ENCODE measurements at regions not wholly inside any gene's neighbourhood (a gene's known extent, or its start where the extent isn't known, plus 50 kb on each side); places are given as distances from the start of the nearest gene placed in this dataset.

GRCh38 chr17:14873540-14873939 is 391.6 kb downstream of the PMP22 start:
- no peak for DNase-seq (ENCODE audit: low read depth)
- H3K4me3 ChIP-seq (ENCODE audit: low read depth, low read length): no peak overlapping the region
- no peak for TF ChIP-seq CTCF (IDR thresholded peaks at IDR 0.05; ENCODE audit: control insufficient read depth, extremely low read depth, insufficient read depth)

- DNase-seq (ENCODE audit: low read depth): no peak
- no peak overlapping the region for H3K4me3 ChIP-seq (ENCODE audit: low read depth, low read length)
- no peak for TF ChIP-seq CTCF (IDR thresholded peaks at IDR 0.05; ENCODE audit: control insufficient read depth, extremely low read depth, insufficient read depth)
Observed at GRCh38 chr17:14871921-14872320, 393.2 kb downstream of the PMP22 start.

GRCh38 chr17:14866266-14866665 is 398.9 kb downstream of the PMP22 start:
- no peak overlapping the region for H3K4me3 ChIP-seq (ENCODE audit: low read depth, low read length)
- no peak for TF ChIP-seq CTCF (IDR thresholded peaks at IDR 0.05; ENCODE audit: control insufficient read depth, extremely low read depth, insufficient read depth)
- DNase-seq (ENCODE audit: low read depth): no peak

- DNase-seq (ENCODE audit: low read depth): no peak
- no peak for TF ChIP-seq CTCF (IDR thresholded peaks at IDR 0.05; ENCODE audit: control insufficient read depth, extremely low read depth, insufficient read depth)
Observed at GRCh38 chr17:14864127-14864526, 401.0 kb downstream of the PMP22 start.

GRCh38 chr17:14859542-14859941 is 405.6 kb downstream of the PMP22 start:
- no peak overlapping the region for H3K4me3 ChIP-seq (ENCODE audit: low read depth, low read length)
- DNase-seq (ENCODE audit: low read depth): no peak
- no peak for TF ChIP-seq CTCF (IDR thresholded peaks at IDR 0.05; ENCODE audit: control insufficient read depth, extremely low read depth, insufficient read depth)

More at GRCh38 chr17:14864127-14864526, 401.0 kb downstream of the PMP22 start:
- no peak overlapping the region for H3K4me3 ChIP-seq (ENCODE audit: low read depth, low read length)

- DNase-seq (ENCODE audit: low read depth): no peak
- TF ChIP-seq CTCF (IDR thresholded peaks at IDR 0.05; ENCODE audit: control insufficient read depth, extremely low read depth, insufficient read depth): no peak
- no peak overlapping the region for H3K4me3 ChIP-seq (ENCODE audit: low read depth, low read length)
Observed at GRCh38 chr17:14856176-14856575, 408.9 kb downstream of the PMP22 start.

- DNase-seq (ENCODE audit: low read depth): no peak
- no peak overlapping the region for H3K4me3 ChIP-seq (ENCODE audit: low read depth, low read length)
- no peak for TF ChIP-seq CTCF (IDR thresholded peaks at IDR 0.05; ENCODE audit: control insufficient read depth, extremely low read depth, insufficient read depth)
Observed at GRCh38 chr17:14854691-14855090, 410.4 kb downstream of the PMP22 start.
